GM12878 (cell line): ENCODE measurements at regions not wholly inside any gene's neighbourhood (a gene's known extent, or its start where the extent isn't known, plus 50 kb on each side); places are given as distances from the start of the nearest gene placed in this dataset.
A peak's percentile ranks its signal among the peaks of the same experiment; 100 is the strongest.

Experiments used
- ATAC-seq: fragments of 200-7000 bp; cut with Tn5 transposase; 3 replicates; pipeline ENCODE4 v1.9.1; 2020; ENCODE audit warnings: mild to moderate bottlenecking, moderate library complexity
- BruUV-seq: library from RNA; stranded (reverse); fragments of 400-500 nt; replicated peaks from 2 replicates; lab custom pipeline; 2021; lab: Mats Ljungman, UMichigan
- CTCF ChIA-PET: fragments of 300-600 bp; sonication (Branson Sonifier 250); formaldehyde crosslinking; extraction: SDS; loops from one replicate; lab custom pipeline; 2021; ENCODE audit warnings: inconsistent platforms; lab: Yijun Ruan, JAX
- POLR2A ChIA-PET: fragments of 350-600 bp; formaldehyde crosslinking; extraction: SDS; loops from one replicate; lab custom pipeline; 2021; ENCODE audit warnings: inconsistent platforms; lab: Charles Lee
- RAD21 ChIA-PET: fragments of 300-600 bp; sonication (Branson Sonifier 250); formaldehyde crosslinking; loops from one replicate; lab custom pipeline; 2023; ENCODE audit warnings: antibody characterized with exemption; ENCODE audit not compliant: unreplicated experiment; lab: Charles Lee
- SMC1A ChIA-PET: fragments of 300-600 bp; sonication (Branson Sonifier 250); formaldehyde crosslinking; loops from one replicate; lab custom pipeline; 2023; ENCODE audit not compliant: unreplicated experiment, uncharacterized antibody; lab: Charles Lee
- DNase-seq: peaks from one replicate; pipeline ENCODE4 v3.0.0-alpha.2; 2011; ENCODE audit warnings: low read depth, low spot score
- FAIRE-seq: peaks from 3 replicates; lab custom pipeline; 2011; peaks lifted over from hg19 to GRCh38; lab: Jason Lieb, UNC
- H2AFZ ChIP-seq: 2 replicates; pipeline ENCODE4 v1.6.0; 2011; ENCODE audit warnings: low read depth, low read length, control low read depth; ENCODE audit not compliant: control insufficient read depth
- H3K27ac ChIP-seq: 2 replicates; pipeline ENCODE4 v1.5.1; 2011; ENCODE audit warnings: control low read depth; ENCODE audit not compliant: control insufficient read depth, insufficient read depth
- H3K27me3 ChIP-seq, 2 experiments: replicated peaks in 1 of 2; 2 replicates each; pipeline versions ENCODE4 v1.6.0 to v1.6.1; 2011; ENCODE audit warnings: low read length in 1 of 2; ENCODE audit not compliant: control insufficient read depth in 2 of 2, insufficient read depth in 2 of 2
- H3K36me3 ChIP-seq, 2 experiments: 2 replicates each; pipeline ENCODE4 v1.5.1; 2011; ENCODE audit warnings: low read length in 1 of 2; ENCODE audit not compliant: control insufficient read depth in 2 of 2, insufficient read depth in 2 of 2
- H3K4me1 ChIP-seq: 2 replicates; pipeline ENCODE4 v1.6.1; 2011; ENCODE audit warnings: mild to moderate bottlenecking, low read length, moderate library complexity, mixed read lengths; ENCODE audit not compliant: control insufficient read depth, insufficient read depth
- H3K4me2 ChIP-seq: 2 replicates; pipeline ENCODE4 v1.6.0; 2011; ENCODE audit warnings: control low read depth; ENCODE audit not compliant: control insufficient read depth, insufficient read depth
- H3K4me3 ChIP-seq: fragments of 200-600 bp; sonication (generic); 2 replicates; pipeline ENCODE4 v1.5.1; 2016
- H3K79me2 ChIP-seq: 2 replicates; pipeline ENCODE4 v1.6.0; 2011; ENCODE audit warnings: low read length; ENCODE audit not compliant: control insufficient read depth, insufficient read depth
- H3K9ac ChIP-seq: 2 replicates; pipeline ENCODE4 v1.8.0; 2011; ENCODE audit warnings: low read length, control low read depth, mixed read lengths; ENCODE audit not compliant: control insufficient read depth, insufficient read depth
- H3K9me3 ChIP-seq: replicated peaks from 3 replicates; pipeline ENCODE4 v1.5.1; 2011; ENCODE audit warnings: mild to moderate bottlenecking, low read length; ENCODE audit not compliant: control insufficient read depth, insufficient read depth
- H4K20me1 ChIP-seq: 2 replicates; pipeline ENCODE4 v1.6.0; 2011; ENCODE audit not compliant: control insufficient read depth, insufficient read depth
- BCLAF1 ChIP-seq: fragments of 450-650 bp; IDR thresholded peaks from 2 replicates; pipeline ENCODE4 v1.6.1; 2017; ENCODE audit warnings: antibody characterized with exemption, mild to moderate bottlenecking, moderate library complexity
- E4F1 ChIP-seq: fragments of 450-650 bp; IDR thresholded peaks from 2 replicates; pipeline ENCODE4 v1.6.1; 2018; ENCODE audit warnings: borderline replicate concordance, mild to moderate bottlenecking; ENCODE audit not compliant: partially characterized antibody
- EED ChIP-seq: sonication (generic); IDR thresholded peaks from 2 replicates; pipeline ENCODE4 v1.6.1; 2016; ENCODE audit warnings: antibody characterized with exemption, low read depth
- MLLT1 ChIP-seq: fragments of 450-650 bp; IDR thresholded peaks from 2 replicates; pipeline ENCODE4 v1.6.1; 2016; ENCODE audit warnings: mild to moderate bottlenecking
- SREBF1 ChIP-seq: IDR thresholded peaks from 2 replicates; pipeline ENCODE4 v1.6.1; 2012; ENCODE audit warnings: mild to moderate bottlenecking, low read length
- TARDBP ChIP-seq: IDR thresholded peaks from 2 replicates; pipeline ENCODE4 v1.6.1; 2016; ENCODE audit warnings: borderline replicate concordance
- TBL1XR1 ChIP-seq: IDR thresholded peaks from 2 replicates; pipeline ENCODE4 v1.6.1; 2012; ENCODE audit warnings: low read depth, low read length, improper control_type of control experiment
- YY1 ChIP-seq: IDR thresholded peaks from 2 replicates; pipeline ENCODE4 v1.6.1; 2011; ENCODE audit warnings: low read depth, mild to moderate bottlenecking, low read length
- ZNF24 ChIP-seq: fragments of 450-650 bp; IDR thresholded peaks from 2 replicates; pipeline ENCODE4 v1.6.1; 2017; ENCODE audit warnings: antibody characterized with exemption, mild to moderate bottlenecking
- ZNF384 ChIP-seq: IDR thresholded peaks from 2 replicates; pipeline ENCODE4 v1.6.1; 2012; ENCODE audit warnings: low read depth, mild to moderate bottlenecking, low read length, improper control_type of control experiment, borderline replicate concordance
- ZZZ3 ChIP-seq: IDR thresholded peaks from 2 replicates; pipeline ENCODE4 v1.6.1; 2011; ENCODE audit warnings: low read depth; ENCODE audit not compliant: control insufficient read depth, insufficient read length
- WGBS: methylation state at CpG from one replicate; pipeline ENCODE4 v1.1.6; 2016; ENCODE audit warnings: low lambda C conversion rate; ENCODE audit not compliant: insufficient replicate concordance, insufficient coverage; ENCODE audit errors: missing lambda C conversion rate; 5-methylcytosine and 5-hydroxymethylcytosine counted together
- in situ Hi-C: fragments of 300-500 bp; cut with MboI; formaldehyde crosslinking; loops from 9 replicates; pipeline ENCODE4 v1.14.3; 2018; ENCODE audit warnings: mixed read lengths
- intact Hi-C: fragments of 100-400 bp; cut with micrococcal nuclease; formaldehyde crosslinking; loops from one replicate; pipeline ENCODE4 v1.14.2; 2022; ENCODE audit not compliant: unreplicated experiment

- ATAC-seq (peak; percentile 56), DNase-seq (no peak), FAIRE-seq (no peak)
- H3K9ac ChIP-seq: no peak overlapping the region
- no peaks in the 10 kb centered on the region for H3K4me1 ChIP-seq
- ChIA-PET POLR2A (no interaction called here), SMC1A (interaction anchor here (0.8 to 1.2 kb wide), 4 partner anchors 9 to 344 kb away, joined by 3 read pairs; no protein-coding TSS in a partner anchor), CTCF (interaction anchor here (1.0 to 1.2 kb wide), 2 partner anchors 15 to 61 kb away, joined by 3 to 4 read pairs; no protein-coding TSS in a partner anchor), RAD21 (no interaction called here)
- H3K4me2 ChIP-seq: no peak overlapping the region
- no peaks in the 10 kb centered on the region for H3K79me2 ChIP-seq
- H3K27me3 ChIP-seq: no peaks in the 10 kb centered on the region
- in situ Hi-C loops (no loop called here), intact Hi-C loops (no loop called here)
- H3K4me3 ChIP-seq: no peak overlapping the region
- 5% methylated on average over 3 of the region's 3 CpGs for WGBS
- no peak overlapping the region for H3K27ac ChIP-seq
- H3K36me3 ChIP-seq: no peaks in the 10 kb centered on the region
- BruUV-seq: no TSS peak
- H3K9me3 ChIP-seq: no peaks in the 10 kb centered on the region
- no peaks in the 10 kb centered on the region for H4K20me1 ChIP-seq
- no peak overlapping the region for H2AFZ ChIP-seq
- no peak for TF ChIP-seq MLLT1
- no peak for TF ChIP-seq EED
- TF ChIP-seq ZNF24: peak; percentile 35; the same call in 1 of the 2 replicates
- TF ChIP-seq E4F1: no peak
- no peak for TF ChIP-seq BCLAF1
- TF ChIP-seq TBL1XR1: no peak
- no peak for TF ChIP-seq SREBF1
- TF ChIP-seq ZZZ3: no peak
- TF ChIP-seq YY1: no peak
- TF ChIP-seq TARDBP: no peak
- peak; percentile 46; the same call in 1 of the 2 replicates for TF ChIP-seq ZNF384
- TF ChIP-seq, all 136 proteins: peak for 2
These were observed 548.5 kb upstream of the LRRTM4 start for GRCh38 chr2:78070693-78071092.
